Activated CD4-positive, alpha-beta memory T cell treated with anti-CD3 and anti-CD28 coated beads, Interleukin-2, amount 10 ng/mL, durations not matched to agents 7 days and 5 days (primary cell): ENCODE measurements at regions not wholly inside any gene's neighbourhood (a gene's known extent, or its start where the extent isn't known, plus 50 kb on each side); places are given as distances from the start of the nearest gene placed in this dataset.
A peak's percentile ranks its signal among the peaks of the same experiment; 100 is the strongest.
"Not testable (repeated sequence)": the region's sequence is repeated elsewhere in the genome, so short reads cannot be mapped to it uniquely, and the experiment has no call there.

Experiments used
- CTCF ChIA-PET: fragments of 350-600 bp; sonication (Branson Sonifier 250); formaldehyde crosslinking; loops from one replicate; lab custom pipeline; 2021; ENCODE audit warnings: antibody characterized with exemption, inconsistent platforms; lab: Charles Lee
- POLR2A ChIA-PET: fragments of 350-600 bp; sonication (Branson Sonifier 250); formaldehyde crosslinking; loops from one replicate; lab custom pipeline; 2021; ENCODE audit warnings: antibody characterized with exemption; lab: Charles Lee
- DNase-seq: peaks from one replicate; pipeline ENCODE4 v3.0.0-alpha.2; 2020
- H3K27ac Mint-ChIP-seq: one replicate; pipeline ENCODE4 v1.8.0; 2021; ENCODE audit warnings: mild to moderate bottlenecking, mixed read lengths
- H3K27me3 Mint-ChIP-seq: one replicate; pipeline ENCODE4 v1.8.0; 2021; ENCODE audit warnings: mixed read lengths
- H3K36me3 Mint-ChIP-seq: one replicate; pipeline ENCODE4 v1.8.0; 2021; ENCODE audit warnings: low read depth, mixed read lengths
- H3K4me1 Mint-ChIP-seq: one replicate; pipeline ENCODE4 v1.8.0; 2021; ENCODE audit warnings: mixed read lengths
- H3K4me3 Mint-ChIP-seq: one replicate; pipeline ENCODE4 v1.8.0; 2021; ENCODE audit warnings: mild to moderate bottlenecking, mixed read lengths
- H3K9me3 Mint-ChIP-seq: one replicate; pipeline ENCODE4 v1.8.0; 2021; ENCODE audit warnings: mixed read lengths

DNA sequence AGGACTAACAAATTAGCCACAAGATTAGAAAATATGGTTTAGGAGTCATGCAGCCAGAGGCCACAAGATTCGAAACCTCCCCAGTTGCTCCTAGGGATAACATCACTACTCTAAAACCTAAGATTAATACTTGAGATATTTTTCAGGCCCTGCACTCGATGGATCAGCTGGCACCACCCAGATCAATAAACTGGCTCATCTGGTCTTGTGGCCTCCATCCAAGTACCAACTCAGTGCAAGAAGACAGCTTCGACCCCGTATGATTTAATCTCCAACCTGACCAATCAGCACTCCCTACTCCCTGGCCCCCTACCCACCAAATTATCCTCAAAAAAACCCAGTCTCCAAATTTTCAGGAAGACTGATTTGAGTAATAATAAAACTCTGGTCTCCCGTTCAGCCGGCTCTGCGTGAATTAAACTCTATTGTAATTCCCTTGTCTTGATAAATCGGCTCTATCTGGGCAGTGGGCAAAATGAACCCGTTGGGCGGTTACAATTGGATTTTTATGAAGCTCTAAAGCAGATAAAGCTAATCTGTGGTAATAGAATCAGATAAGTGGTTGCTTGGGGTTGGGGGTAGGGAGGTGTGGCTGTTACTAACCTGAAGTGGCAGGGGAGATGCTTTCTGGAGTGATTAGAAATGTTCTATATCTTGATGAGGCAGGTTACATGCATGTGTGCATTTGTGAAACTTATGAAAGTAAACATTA is 91.8 kb upstream of the ATXN3L start:
- H3K4me1 Mint-ChIP-seq = no peaks in the 10 kb centered on the region
- H3K9me3 Mint-ChIP-seq = no peaks in the 10 kb centered on the region
- no peak overlapping the region for H3K4me3 Mint-ChIP-seq
- H3K36me3 Mint-ChIP-seq = no peaks in the 10 kb centered on the region
- ChIA-PET CTCF (no interaction called here), POLR2A (no interaction called here)
- no peak overlapping the region for H3K27ac Mint-ChIP-seq
- no peak for DNase-seq
- no peaks in the 10 kb centered on the region for H3K27me3 Mint-ChIP-seq

DNA sequence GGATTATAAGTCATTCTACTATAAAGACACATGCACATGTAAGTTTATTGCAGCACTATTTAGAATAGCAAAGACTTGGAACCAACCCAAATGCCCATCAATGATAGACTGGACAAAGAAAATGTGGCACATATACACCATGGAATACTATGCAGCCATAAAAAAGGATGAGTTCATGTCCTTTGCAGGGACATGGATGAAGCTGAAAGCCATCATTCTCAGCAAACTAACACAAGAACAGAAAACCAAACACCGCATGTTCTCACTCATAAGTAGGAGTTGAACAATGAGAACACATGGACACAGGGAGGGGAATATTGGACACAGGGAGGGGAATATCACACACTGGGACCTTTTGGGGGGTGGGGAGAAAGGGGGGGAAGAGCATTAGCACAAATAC is 88.7 kb upstream of the ATXN3L start:
- H3K27me3 Mint-ChIP-seq, POLR2A ChIA-PET, H3K27ac Mint-ChIP-seq, H3K4me3 Mint-ChIP-seq, H3K9me3 Mint-ChIP-seq, H3K4me1 Mint-ChIP-seq, CTCF ChIA-PET, H3K36me3 Mint-ChIP-seq, DNase-seq: not testable (repeated sequence)

DNA sequence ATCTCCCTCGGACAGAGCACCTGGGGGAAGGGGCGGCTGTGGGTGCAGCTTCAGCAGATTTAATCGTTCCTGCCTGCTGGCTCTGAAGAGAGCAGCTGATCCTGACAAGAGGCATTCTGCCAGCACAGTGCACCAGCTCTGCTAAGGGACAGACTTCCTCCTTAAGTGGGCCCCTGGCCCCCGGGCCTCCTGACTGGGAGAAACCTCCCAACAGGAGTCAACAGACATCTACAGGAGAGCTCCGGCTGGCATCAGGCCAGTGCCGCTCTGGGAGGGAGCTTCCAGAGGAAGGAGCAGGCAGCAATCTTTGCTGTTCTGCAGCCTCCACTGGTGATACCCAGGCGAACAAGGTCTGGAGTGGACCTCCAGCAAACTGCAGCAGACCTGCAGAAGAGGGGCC is 84.9 kb upstream of the ATXN3L start:
- H3K4me1 Mint-ChIP-seq, H3K36me3 Mint-ChIP-seq, H3K27ac Mint-ChIP-seq, H3K4me3 Mint-ChIP-seq, H3K9me3 Mint-ChIP-seq, POLR2A ChIA-PET, DNase-seq, H3K27me3 Mint-ChIP-seq, CTCF ChIA-PET: not testable (repeated sequence)

DNA sequence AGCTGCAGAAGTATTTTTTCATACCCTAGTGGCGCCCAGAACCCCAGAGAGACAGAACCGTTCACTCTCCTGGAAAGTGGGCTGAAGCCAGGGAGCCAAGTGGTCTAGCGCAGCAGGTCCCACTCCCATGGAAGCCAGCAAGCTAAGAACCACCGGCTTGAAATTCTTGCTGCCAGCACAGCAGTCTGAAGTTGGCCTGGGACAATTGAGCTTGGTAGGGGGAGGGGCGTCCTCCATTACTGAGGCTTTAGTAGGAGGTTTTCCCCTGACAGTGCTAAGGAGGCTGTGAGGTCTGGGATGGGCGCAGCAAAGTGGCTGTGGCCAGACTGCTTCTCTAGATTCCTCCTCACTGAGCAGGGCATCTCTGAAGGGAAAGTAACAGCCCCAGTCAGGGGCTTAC is 84.5 kb upstream of the ATXN3L start:
- ChIA-PET POLR2A (no interaction called here), CTCF (no interaction called here)
- H3K27ac Mint-ChIP-seq = no peak overlapping the region
- H3K9me3 Mint-ChIP-seq = no peaks in the 10 kb centered on the region
- no peak for DNase-seq
- H3K4me1 Mint-ChIP-seq = no peaks in the 10 kb centered on the region
- no peak overlapping the region for H3K4me3 Mint-ChIP-seq
- no peaks in the 10 kb centered on the region for H3K27me3 Mint-ChIP-seq
- no peaks in the 10 kb centered on the region for H3K36me3 Mint-ChIP-seq

DNA sequence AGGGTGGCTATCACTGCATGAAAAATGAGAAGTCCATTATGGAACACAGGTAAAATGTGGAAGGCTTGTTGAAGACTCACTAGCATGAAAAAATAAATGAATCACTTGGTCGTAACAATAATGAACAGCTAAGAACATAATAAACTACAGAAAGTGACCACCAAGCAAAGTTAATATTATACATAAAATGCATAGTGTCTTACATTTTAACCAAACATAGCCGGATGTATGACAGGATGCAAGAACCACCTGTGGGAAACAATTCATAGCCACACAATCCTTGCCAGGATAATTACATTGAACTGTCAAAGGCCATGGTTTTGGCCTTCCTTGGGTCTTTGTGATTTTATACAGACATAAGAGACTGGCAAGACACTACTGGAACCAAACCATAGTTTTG is 81.9 kb upstream of the ATXN3L start:
- POLR2A ChIA-PET = no interaction called here
- H3K4me1 Mint-ChIP-seq = peaks cover 9% of the 10 kb centered on the region
- CTCF ChIA-PET = no interaction called here
- DNase-seq = no peak
- no peaks in the 10 kb centered on the region for H3K9me3 Mint-ChIP-seq
- no peaks in the 10 kb centered on the region for H3K36me3 Mint-ChIP-seq
- no peak overlapping the region for H3K4me3 Mint-ChIP-seq
- no peak overlapping the region for H3K27ac Mint-ChIP-seq
- no peaks in the 10 kb centered on the region for H3K27me3 Mint-ChIP-seq

DNA sequence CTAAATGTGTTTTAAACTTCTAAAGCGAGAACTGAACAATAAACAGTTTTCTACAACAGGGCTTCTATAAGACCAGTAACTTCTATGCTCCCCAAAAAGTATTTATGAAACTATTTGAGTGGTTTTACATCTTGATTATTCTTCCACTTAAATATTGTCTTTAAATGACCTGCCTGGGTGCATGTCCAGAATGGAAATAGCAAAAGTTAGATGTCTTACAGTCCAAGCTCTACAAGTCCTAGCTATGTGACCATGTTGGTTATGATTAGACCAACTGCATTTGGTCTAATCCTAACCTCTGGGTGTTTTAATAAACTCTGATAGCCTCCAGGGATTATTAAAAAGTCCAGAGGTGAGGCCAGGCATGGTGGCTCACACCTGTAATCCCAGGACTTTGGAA is 79.0 kb upstream of the ATXN3L start:
- CTCF ChIA-PET = no interaction called here
- peaks cover 3% of the 10 kb centered on the region for H3K9me3 Mint-ChIP-seq
- no peak for DNase-seq
- POLR2A ChIA-PET = no interaction called here
- H3K27me3 Mint-ChIP-seq = no peaks in the 10 kb centered on the region
- no peak overlapping the region for H3K27ac Mint-ChIP-seq
- peaks cover 14% of the 10 kb centered on the region for H3K4me1 Mint-ChIP-seq
- H3K36me3 Mint-ChIP-seq = no peaks in the 10 kb centered on the region
- H3K4me3 Mint-ChIP-seq = no peak overlapping the region

DNA sequence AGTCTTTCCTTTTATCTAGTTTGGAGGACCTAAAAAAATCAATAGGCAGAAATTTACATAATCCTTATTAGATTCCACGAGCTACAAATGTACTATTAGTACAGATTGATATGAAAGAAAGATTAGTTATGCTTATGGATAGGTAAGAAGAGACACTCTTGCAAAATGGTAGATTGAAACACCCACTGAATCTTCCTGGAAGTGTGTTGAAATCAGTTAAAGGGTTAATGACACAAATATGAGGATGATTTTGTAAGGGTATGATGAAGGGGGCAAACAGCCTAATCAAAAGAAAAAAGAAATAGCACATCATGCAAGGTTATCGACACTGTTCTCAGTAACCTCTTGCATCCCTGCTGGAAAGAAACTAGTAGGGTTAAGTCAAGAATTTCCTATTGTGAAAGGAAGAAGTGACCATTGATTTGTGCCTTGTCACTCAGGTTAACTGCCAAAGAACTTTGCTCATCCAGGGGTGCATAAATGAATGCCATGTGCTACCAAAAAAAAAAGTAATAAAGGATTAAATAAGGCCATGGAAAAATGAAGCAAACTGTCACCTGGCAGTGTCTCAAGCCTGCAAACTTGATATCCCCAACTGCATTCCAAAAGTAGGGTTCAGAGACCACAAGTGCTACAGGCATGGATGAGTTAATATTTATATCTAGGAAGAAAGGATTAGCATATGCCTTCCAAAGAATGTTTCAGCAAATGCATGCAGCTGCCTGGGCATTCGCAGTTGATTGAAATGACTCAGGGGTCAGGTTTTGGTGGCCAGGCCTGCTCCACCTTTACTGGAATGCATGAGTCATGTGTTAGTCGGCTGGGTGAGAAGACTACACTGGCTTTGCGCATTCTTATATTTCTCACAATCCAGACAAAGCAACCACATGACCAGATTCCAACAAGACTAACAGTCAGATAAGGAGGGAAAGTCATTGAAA is 78.3 kb upstream of the ATXN3L start:
- no peaks in the 10 kb centered on the region for H3K36me3 Mint-ChIP-seq
- POLR2A ChIA-PET = no interaction called here
- CTCF ChIA-PET = no interaction called here
- no peaks in the 10 kb centered on the region for H3K27me3 Mint-ChIP-seq
- peak; percentile 21 for DNase-seq
- no peak overlapping the region for H3K4me3 Mint-ChIP-seq
- H3K4me1 Mint-ChIP-seq = peaks cover 14% of the 10 kb centered on the region
- H3K9me3 Mint-ChIP-seq = peaks cover 3% of the 10 kb centered on the region
- H3K27ac Mint-ChIP-seq = no peak overlapping the region

DNA sequence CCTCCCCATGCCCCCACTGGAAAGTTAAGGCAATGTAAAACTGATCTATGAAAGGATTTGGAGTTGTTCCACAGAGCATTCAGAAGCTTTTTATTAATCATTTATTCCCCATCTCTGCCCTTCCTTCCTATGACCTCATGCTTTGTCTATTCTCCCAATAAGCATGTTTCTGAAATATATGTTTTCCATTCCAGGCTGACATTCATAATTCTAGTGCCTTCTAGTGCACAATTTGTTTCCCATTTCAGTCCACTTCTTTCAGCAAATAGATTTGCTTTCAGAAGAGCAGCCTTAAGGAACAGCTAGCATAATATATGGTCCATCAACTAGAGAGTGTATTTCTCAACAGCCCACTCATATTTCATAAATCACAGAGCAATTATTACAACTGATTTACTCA is 77.1 kb upstream of the ATXN3L start:
- no peaks in the 10 kb centered on the region for H3K36me3 Mint-ChIP-seq
- CTCF ChIA-PET = no interaction called here
- peaks cover 3% of the 10 kb centered on the region for H3K9me3 Mint-ChIP-seq
- no peaks in the 10 kb centered on the region for H3K27me3 Mint-ChIP-seq
- peaks cover 14% of the 10 kb centered on the region for H3K4me1 Mint-ChIP-seq
- POLR2A ChIA-PET = no interaction called here
- H3K27ac Mint-ChIP-seq = no peak overlapping the region
- no peak for DNase-seq
- no peak overlapping the region for H3K4me3 Mint-ChIP-seq

DNA sequence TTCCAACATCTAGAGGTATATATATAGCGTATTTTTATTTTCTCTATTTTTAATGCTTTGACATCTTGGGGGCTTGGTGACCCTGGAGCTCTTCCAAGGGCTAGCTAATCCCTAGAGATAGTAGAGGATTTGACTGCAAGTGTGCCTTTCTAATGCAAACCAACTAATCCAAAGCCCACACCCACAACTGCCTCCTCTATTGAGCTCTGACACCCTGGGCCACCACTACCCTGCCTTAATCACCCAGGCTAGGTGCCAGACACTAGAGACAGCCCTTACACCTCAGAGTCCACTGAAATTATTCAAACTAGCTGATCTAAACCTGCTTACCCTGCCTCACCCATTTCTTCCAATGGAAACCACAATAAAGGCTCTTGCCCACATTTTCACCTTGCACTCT is 69.6 kb upstream of the ATXN3L start:
- H3K27ac Mint-ChIP-seq = no peak overlapping the region
- no peaks in the 10 kb centered on the region for H3K36me3 Mint-ChIP-seq
- no peak overlapping the region for H3K4me3 Mint-ChIP-seq
- H3K9me3 Mint-ChIP-seq = peaks cover 7% of the 10 kb centered on the region
- ChIA-PET POLR2A (no interaction called here), CTCF (no interaction called here)
- peaks cover 15% of the 10 kb centered on the region for H3K4me1 Mint-ChIP-seq
- no peak for DNase-seq
- H3K27me3 Mint-ChIP-seq = no peaks in the 10 kb centered on the region

DNA sequence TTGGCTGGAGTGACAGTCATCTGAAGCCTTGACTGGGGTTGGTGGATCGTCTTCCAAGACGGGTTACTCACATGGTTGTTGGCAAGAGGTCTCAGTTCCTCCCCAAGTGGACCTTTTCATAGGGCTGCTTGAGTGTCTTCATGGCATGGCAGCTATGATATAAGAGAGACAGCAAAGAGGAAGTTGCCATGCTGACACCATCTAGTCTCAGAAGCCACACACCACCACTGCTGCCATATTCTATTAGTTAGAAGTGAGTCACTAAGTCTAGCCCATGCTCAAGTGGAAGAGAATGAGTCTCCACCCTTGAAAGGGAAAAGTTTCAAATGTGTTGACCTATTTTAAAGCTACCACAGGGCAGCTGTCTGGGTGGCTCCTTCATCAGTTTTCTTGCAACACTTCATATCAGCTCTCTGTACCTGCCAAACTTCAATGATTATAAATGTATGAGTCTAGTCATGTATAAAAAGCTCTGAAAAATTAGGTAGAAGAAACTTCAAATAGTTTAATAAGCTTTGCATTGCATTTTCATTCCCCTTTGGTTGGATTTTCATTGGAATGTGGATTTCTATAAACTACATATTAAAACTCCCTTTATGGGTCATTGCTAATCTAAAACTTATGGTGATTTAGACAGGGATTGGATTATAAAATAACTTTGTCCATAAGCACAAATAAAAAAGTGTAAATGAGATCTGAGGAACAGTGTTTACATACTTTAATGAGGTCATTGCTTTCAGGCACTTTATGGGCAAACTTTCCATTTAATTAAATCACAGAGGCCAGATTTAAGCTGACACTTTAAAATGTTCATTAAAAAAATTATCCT is 68.0 kb upstream of the ATXN3L start:
- peak; percentile 18 for DNase-seq
- Mint-ChIP-seq H3K27ac (peak overlapping the region; percentile 10), H3K9me3 (peaks cover 7% of the 10 kb centered on the region), H3K4me1 (peaks cover 15% of the 10 kb centered on the region), H3K4me3 (no peak overlapping the region), H3K36me3 (no peaks in the 10 kb centered on the region), H3K27me3 (no peaks in the 10 kb centered on the region)
- ChIA-PET POLR2A (interaction anchor here (0.7 kb wide), 1 partner anchor 53 kb away, joined by 3 read pairs; no protein-coding TSS in a partner anchor), CTCF (interaction anchor here (0.7 kb wide), 2 partner anchors 295 to 382 kb away, joined by 3 read pairs; no protein-coding TSS in a partner anchor)

DNA sequence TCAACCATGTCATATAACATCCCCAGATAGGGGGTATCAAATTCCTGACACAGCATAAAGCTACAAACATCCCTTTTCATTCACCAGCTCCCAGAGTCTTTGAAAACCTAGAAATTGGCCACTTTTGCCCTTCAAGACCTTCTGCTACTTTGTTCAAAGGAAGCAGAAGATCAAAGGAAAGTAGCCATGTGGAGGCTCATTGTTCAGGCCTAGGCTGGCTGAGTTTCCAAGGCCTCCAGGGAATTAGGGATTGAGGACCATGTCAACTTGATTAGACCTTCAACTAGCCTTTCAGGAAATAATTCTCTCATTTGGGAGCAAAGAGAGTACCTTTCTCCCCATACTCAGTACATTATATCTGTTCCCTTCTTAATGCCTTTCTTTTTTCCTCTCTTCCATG is 66.8 kb upstream of the ATXN3L start:
- H3K9me3 Mint-ChIP-seq = peaks cover 7% of the 10 kb centered on the region

DNA sequence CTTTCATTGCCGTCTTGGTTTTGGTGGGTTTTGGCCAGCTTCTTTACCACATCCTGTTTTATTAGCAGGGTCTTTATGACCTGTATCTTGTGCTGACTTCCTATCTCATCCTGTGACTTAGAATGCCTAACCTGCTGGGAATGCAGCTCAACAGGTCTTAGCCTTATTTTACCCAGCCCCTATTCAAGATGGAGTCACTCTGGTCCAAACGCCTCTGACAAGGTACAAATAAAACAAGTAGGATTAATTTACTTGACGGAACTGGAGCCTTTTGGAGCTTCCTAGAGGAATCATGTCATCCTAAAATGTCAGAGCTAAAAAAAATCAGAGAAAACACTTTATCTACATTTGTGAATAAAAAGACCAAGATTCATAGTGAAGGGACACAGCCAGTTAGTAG is 66.2 kb upstream of the ATXN3L start:
- Mint-ChIP-seq H3K9me3 (peaks cover 7% of the 10 kb centered on the region), H3K27me3 (no peaks in the 10 kb centered on the region), H3K4me3 (no peak overlapping the region), H3K4me1 (peaks cover 15% of the 10 kb centered on the region), H3K36me3 (no peaks in the 10 kb centered on the region), H3K27ac (no peak overlapping the region)
- DNase-seq = no peak
- ChIA-PET CTCF (no interaction called here), POLR2A (no interaction called here)

More for the DNA sequence above, 66.8 kb upstream of the ATXN3L start:
- Mint-ChIP-seq H3K4me1 (peaks cover 15% of the 10 kb centered on the region), H3K36me3 (no peaks in the 10 kb centered on the region), H3K27me3 (no peaks in the 10 kb centered on the region), H3K27ac (no peak overlapping the region), H3K4me3 (no peak overlapping the region)
- POLR2A ChIA-PET = no interaction called here
- no peak for DNase-seq
- CTCF ChIA-PET = no interaction called here

DNA sequence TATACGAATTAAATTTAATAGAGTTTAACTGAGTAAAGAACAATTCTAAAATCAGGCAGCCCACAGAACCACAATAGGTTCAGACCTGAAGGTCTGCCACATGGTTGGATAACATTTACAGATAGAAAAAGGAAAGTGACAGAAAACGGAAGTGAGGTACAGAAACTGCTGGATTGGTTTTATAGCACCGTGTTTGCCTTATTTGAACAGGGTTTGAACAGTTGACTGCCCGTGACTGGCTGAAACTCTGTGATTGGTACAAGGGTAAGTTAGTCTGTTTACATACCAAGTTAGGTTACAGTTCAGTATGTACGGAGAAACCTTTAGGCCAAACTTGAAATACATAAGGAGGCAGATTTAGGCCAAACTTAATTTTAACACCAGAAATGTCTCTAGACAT is 64.1 kb upstream of the ATXN3L start:
- H3K4me3 Mint-ChIP-seq = no peak overlapping the region
- no peak overlapping the region for H3K27ac Mint-ChIP-seq
- no peak for DNase-seq
- ChIA-PET POLR2A (no interaction called here), CTCF (no interaction called here)
- no peaks in the 10 kb centered on the region for H3K9me3 Mint-ChIP-seq
- peaks cover 25% of the 10 kb centered on the region for H3K4me1 Mint-ChIP-seq
- no peaks in the 10 kb centered on the region for H3K27me3 Mint-ChIP-seq
- no peaks in the 10 kb centered on the region for H3K36me3 Mint-ChIP-seq
